GM21423 (cell line): ENCODE measurements at regions not wholly inside any gene's neighbourhood (a gene's known extent, or its start where the extent isn't known, plus 50 kb on each side); places are given as distances from the start of the nearest gene placed in this dataset.
A peak's percentile ranks its signal among the peaks of the same experiment; 100 is the strongest.

Experiments used
- ATAC-seq: cut with Tn5 transposase; IDR thresholded peaks from one replicate; pipeline ENCODE4 v1.9.1; 2021; ENCODE audit warnings: mild to moderate bottlenecking, moderate library complexity; ENCODE audit not compliant: unreplicated experiment

- no peak for ATAC-seq
These were observed 298.4 kb downstream of the PSAT1 start for GRCh38 chr9:78595200-78595945.

GRCh38 chr9:78596346-78596745, 299.4 kb downstream of the PSAT1 start:
- no peak for ATAC-seq

GRCh38 chr9:78598120-78598519, 301.2 kb downstream of the PSAT1 start:
- ATAC-seq = no peak

- ATAC-seq = no peak
These were observed 303.0 kb downstream of the PSAT1 start for GRCh38 chr9:78599926-78600325.

- ATAC-seq = peak; percentile 70
These were observed 305.1 kb downstream of the PSAT1 start for GRCh38 chr9:78601957-78602565.

GRCh38 chr9:78605041-78606000, 308.4 kb downstream of the PSAT1 start:
- ATAC-seq = no peak

- ATAC-seq = no peak
These were observed 309.1 kb downstream of the PSAT1 start for GRCh38 chr9:78606001-78606379.

GRCh38 chr9:78607853-78608252, 310.9 kb downstream of the PSAT1 start:
- ATAC-seq = no peak

- ATAC-seq = no peak
These were observed 312.5 kb downstream of the PSAT1 start for GRCh38 chr9:78609450-78609849.

GRCh38 chr9:78612091-78612490, 315.2 kb downstream of the PSAT1 start:
- ATAC-seq = no peak

- no peak for ATAC-seq
These were observed 316.1 kb downstream of the PSAT1 start for GRCh38 chr9:78613006-78613405.

- ATAC-seq = no peak
These were observed 318.0 kb downstream of the PSAT1 start for GRCh38 chr9:78614892-78615291.

GRCh38 chr9:78615372-78615771, 318.4 kb downstream of the PSAT1 start:
- ATAC-seq = no peak

- no peak for ATAC-seq
These were observed 321.8 kb downstream of the PSAT1 start for GRCh38 chr9:78618735-78619134.

- no peak for ATAC-seq
These were observed 323.4 kb downstream of the PSAT1 start for GRCh38 chr9:78620303-78620702.

GRCh38 chr9:78620764-78621163, 323.8 kb downstream of the PSAT1 start:
- no peak for ATAC-seq

GRCh38 chr9:78622126-78622525, 325.2 kb downstream of the PSAT1 start:
- no peak for ATAC-seq

- no peak for ATAC-seq
These were observed 330.0 kb downstream of the PSAT1 start for GRCh38 chr9:78626971-78627370.

GRCh38 chr9:78630966-78631365, 334.0 kb downstream of the PSAT1 start:
- ATAC-seq = no peak

GRCh38 chr9:78640728-78641127, 343.8 kb downstream of the PSAT1 start:
- ATAC-seq = no peak

GRCh38 chr9:78644359-78644758, 347.4 kb downstream of the PSAT1 start:
- ATAC-seq = no peak

- no peak for ATAC-seq
These were observed 357.4 kb downstream of the PSAT1 start for GRCh38 chr9:78654324-78654723.
